GM19467 (cell line): ENCODE measurements at regions not wholly inside any gene's neighbourhood (a gene's known extent, or its start where the extent isn't known, plus 50 kb on each side); places are given as distances from the start of the nearest gene placed in this dataset.

Source experiments
- ATAC-seq: cut with Tn5 transposase; IDR thresholded peaks from one replicate; pipeline ENCODE4 v1.9.1; 2021; ENCODE audit warnings: mild to moderate bottlenecking, moderate library complexity; ENCODE audit not compliant: unreplicated experiment

DNA sequence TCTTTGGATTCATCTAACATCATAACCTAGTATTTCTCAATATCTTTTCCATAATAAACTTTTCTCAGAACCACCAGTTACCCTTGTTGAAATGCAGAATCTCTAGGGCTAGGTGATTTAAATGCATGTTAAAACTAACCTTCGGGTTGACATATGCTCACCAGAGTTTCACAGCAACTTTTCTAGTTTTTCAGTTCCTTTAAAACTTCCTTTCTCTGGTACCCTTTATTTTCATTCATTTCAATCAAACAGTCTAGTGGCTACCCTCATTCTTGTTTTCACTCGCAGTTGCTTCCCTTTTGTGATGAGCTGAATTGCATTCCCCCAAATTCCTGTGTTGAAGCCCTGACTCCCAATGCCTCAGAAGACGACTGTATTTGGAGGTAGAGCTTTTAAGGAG is 712.8 kb upstream of the CHRM3 start:
- no peak for ATAC-seq

DNA sequence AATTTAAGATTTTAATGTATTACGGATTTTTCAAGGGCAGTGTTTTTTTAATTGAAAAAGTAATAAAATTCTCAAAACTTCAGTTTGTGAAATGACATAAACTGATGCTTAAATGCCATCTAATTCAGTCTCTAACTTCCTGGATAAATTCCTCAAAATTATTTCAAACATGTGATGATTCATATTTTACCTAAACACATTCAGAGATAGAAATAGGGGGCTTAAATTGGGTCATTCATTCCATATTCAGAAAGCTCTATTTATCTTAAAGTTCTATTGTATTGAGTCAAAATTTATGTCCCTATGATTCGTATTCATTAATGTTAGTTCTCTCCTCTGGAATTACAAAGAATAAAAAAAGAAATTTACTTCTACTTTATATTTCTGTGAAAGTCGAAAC is 713.6 kb upstream of the CHRM3 start:
- ATAC-seq: no peak

DNA sequence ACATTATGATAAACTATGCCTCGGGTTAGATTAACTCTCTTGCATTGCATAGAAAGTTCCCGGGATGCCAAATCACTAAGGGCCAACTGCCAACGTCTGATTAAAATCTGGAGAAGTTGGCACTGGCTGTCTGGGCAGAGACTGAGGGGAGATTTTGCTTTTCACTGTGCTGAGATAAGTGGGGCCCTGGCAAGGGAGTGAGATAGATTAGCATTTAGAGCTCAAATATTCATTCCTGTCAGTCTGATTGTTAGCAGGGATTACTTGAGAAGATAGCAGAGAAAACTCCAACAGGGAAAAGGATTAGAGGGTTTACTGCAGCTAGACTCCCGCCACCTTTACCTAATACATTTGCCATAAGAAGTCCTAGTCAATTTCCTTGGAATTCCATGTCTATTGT is 714.1 kb upstream of the CHRM3 start:
- ATAC-seq: no peak

DNA sequence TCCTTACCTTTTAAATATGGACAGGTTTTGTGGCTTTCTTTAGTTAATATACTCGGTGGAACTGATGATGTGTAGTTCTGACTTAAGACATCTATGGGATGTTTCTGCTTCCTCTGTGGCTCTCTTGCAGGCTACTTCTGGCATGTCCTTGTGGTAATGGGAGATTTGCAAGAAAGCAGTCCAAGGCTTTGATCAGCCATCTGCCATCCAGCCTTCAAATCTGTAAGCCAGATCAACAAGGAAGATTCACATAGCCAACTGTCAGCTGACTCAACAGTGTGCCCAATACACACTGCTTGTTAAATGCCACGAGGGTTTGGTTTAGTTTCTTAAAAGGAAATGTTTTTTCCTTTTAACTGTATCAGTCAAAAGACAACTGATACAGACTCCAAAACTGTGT is 722.2 kb upstream of the CHRM3 start:
- no peak for ATAC-seq

DNA sequence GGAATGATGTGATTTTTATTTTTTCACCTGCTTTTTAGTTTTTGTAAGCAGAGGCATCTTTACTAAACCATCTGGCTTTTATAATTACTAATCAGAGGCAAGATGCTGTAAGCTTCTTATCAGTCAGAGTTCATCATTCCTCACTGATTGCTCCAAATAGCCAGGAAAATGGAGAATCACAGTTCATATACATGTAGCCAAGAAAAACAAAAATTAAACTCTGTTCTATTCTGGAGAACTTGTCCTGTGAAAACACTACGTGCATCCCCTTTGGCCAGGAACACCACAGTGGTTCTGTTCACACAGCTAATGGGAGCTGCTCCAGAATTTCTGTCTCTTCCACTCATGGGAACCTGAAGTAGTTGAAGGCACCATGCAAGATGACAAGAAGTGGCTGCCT is 725.5 kb upstream of the CHRM3 start:
- no peak for ATAC-seq

DNA sequence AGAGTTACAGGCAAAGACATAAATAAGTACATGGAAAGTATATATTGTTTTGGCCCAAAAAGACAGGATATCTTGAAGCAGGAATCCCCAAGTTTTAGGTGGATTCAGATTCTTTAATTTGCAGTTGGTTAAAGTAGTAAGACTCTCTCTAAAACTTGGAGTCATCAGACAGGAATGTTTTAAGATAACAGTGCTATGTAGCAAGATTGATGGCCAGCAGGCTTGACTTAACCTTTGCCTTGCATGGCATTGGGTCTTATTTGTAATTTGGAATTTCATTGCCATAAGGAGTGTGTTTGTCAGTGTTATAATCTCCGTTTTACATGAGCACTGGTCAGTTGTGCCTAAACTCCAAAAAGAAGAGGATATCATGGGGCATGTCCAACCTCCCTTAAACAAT is 727.6 kb upstream of the CHRM3 start:
- no peak for ATAC-seq

DNA sequence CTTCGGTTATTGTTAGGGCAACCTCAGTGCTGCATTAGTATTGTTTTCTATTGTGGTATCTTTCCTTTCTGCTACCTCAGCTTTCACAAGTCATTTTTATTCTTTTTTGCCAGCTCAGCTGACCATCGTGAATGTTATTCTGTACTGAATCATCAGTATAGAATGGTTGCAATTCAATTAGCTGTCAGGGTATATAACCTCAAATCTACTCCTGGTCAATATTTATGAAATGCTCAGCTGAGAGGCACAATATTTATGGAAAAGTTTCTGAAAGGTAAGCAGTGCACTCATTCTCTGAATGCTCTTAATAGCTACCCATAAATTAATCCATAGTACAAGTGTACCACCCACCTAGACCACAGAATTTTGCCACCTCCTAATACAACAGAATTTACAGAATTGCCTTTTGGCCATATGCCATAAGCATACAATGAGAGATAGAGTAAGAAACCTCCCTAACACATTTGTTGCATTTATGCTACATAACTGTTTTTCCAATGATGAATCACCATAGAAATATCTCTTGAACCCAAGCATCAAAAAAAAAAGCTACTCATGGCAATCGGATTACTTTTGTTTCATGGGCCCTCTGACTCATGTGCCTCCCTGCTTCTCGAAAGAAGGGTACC is 732.6 kb upstream of the CHRM3 start:
- ATAC-seq: no peak

DNA sequence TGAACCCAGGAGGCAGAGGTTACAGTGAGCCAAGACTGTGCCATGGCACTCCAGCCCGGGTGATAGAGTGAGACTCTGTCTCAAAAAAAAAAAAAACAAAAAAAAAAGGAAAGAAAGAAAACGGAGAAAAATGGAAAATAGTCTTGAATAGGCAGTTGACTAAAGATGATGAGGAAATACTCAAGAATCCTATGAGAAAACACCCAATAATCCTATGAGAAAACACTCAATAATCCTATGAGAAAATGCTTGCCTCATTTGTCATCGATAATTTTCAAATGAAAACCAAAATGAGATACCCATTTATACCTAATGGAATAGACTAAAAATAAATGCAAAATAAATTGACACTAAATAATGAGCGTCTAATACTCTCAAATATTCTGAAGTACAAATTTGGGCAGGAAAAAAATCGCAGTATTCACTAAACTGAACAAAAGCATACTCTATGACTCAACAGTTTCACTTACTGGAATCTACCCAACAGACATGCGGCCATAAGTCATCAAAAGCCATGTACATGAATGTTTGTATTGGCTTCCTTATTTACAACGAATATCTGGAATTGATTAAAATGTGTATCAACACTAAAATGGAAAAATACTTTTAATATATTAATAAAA is 733.9 kb upstream of the CHRM3 start:
- ATAC-seq: no peak

DNA sequence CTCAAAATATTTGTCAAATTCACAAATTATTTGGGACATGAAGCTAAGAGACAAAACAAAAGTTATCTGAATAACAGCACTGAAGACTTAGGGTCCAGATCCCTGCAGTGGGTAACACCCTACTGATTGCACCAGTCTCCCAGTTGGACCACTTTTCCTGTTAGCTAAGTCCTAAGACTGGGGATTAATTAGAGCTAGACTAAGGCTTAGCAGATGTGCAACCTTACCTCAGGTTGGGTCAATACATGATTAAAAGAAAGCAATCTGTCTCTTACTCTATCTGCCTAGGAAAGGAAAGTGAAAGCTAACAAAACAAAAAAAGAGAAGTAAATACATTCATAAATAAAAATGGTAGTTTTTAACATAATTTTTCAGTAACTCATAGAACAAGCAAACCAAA is 737.2 kb upstream of the CHRM3 start:
- no peak for ATAC-seq

DNA sequence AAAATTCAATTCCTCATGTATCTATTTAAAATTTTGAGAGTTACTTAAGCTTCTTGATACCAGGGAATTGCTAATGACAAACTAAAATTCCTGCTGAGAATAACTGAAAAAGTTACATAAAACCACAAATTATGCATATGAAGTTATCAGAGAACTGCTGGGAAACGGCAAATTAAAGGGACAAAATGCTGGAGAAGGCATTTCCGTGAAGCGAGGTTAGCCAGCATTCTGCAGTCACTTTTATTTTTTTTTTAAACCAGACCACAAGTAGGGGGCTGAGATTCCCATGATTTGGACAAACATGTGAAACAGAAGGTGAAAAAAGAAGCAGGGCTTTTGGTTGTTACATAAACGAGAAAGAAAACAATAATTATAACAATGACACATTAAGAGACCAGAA is 737.6 kb upstream of the CHRM3 start:
- no peak for ATAC-seq

DNA sequence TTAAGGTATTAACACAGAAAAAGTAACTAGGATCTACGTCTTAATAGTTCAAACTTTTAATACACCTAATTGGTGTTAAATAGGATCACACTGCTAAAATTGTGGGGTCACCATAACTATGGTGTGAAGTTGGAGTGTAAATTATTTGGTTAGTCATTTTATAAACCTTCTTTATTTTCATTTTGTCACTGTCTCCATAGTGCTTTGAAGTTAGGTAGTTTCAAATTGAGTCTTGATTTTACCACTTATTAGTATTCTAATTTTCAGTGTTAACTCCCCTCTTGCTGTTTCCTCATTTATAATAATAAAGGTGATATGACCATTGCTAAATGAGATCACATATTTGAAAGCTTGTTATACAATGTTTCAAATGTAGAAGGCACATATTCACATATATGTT is 738.1 kb upstream of the CHRM3 start:
- ATAC-seq: no peak

DNA sequence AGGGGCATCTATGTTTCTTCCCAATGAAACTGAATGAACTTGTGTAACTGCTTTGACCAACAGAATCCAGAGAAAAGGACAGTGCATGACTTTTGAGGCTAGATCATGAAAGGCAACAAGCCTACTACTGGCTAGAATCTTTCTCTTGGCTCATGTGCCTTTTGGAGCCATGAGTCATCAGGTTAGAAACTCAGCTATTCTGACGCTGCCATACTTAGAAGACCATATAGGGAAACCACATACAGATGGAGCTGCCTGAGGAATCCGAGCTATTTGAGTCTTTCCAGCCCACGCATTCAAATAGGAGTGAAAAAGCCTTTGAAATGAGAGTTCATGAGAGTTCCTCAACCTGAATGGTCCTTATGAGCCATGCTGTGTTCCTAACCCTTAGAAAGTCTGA is 738.5 kb upstream of the CHRM3 start:
- ATAC-seq: no peak

DNA sequence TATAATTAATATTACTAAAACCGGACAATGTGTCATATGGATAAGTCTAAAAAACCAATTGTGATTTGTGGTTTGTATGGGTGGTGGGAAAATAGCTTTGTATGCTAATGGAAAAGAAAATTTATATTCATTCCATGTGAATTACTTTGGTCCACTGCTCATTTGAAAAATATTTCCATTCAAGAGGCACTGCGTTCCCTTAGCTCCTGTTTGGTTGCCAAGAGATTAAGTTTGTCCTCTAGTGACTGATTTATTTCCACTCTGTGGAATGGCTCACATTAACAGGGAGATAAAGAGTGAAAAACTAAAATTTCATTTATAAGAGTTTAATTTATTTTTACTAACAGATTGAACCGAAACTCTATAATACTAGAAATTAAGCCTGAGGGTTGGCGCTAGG is 744.1 kb upstream of the CHRM3 start:
- ATAC-seq: no peak

DNA sequence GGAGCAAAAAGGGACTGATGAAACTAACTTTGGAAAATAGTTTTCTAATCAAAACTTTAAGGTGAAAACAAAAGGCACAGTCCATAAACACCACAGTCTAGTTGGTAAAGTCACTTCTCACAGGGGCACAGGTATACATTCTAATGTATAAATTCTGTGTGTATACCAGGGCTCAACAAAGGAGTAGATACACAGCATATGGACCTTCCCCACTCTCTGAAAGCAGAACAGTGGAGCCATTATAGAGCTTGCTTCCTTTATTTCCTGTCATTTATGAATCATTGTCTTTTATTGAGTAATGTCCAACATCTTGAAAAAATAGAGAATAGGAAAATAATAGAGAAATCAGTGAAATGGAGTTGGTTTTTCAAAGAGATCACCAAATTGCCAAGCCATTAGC is 746.5 kb upstream of the CHRM3 start:
- no peak for ATAC-seq

DNA sequence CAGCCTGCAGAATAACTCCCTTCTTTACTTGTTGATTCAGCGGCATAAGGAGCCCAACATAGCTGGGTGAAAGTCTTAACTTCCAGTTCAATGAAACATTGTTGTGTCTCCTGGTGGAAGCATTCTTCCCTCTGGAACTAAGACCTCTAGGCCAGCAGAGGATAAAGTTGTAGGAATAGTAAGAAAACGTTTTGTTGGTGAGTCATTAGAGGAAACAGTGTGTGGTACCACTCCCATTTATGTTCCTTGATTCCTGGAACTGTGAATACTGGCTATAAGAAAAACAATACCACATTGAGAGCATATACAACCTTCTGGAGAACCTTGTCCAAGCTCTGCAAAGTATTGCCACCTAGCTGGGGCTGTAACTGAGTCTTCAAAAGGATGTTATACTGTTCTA is 737.4 kb upstream of the ZP4 start:
- ATAC-seq: no peak

DNA sequence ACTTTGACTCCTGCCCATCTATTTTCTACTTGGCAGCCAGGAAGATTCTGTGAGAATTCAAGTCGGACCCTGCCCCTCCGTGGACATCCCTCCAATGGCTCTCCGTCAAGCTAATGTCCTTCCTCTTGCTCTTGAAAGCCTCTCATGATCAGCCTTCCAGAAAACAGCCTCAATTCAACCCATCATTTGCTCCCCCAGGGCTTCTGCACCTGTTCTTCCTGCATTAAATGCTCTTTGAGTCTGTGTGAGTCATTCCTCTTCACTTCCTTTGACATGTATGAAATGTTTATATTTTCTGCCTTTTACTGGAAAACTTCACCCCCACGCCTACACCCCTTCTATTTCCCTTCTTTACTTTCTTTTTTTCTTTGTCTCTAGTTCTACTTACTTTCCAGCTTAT is 734.1 kb upstream of the ZP4 start:
- no peak for ATAC-seq

DNA sequence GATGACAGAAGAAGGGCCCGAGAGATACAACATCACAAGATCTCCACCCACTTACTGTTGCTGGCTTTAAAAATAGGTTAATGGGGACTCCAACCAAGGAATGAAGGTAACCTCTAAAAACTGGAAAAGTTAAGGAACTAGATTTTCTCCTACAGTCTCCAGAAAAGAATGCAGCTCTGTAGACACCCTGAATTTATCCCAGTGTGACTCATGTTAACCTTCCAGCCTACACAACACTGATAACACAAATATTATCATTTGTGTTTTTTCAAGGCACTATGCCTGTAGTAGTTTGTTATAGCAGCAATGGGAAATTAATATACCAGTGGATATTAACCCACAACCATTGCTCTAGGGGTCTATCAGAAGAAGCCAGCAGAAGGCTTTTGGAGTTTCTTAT is 730.7 kb upstream of the ZP4 start:
- no peak for ATAC-seq

DNA sequence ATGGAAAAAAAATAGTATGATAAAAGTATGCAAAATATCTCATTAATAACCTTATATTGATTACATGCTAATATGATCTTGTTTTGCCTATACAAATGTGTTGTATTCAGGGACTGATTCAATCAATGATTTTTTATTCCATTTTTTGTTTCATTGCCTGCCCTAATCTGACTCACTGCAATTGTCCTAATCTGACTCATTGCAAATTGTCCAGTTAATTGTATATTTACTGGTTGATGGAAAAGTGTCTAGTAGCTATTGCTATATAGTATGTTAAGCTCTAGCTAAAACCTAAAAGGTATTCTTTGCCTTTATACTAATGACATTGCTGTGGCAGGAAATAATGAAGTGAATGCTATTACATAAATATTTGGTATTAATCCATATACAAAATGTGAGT is 728.9 kb upstream of the ZP4 start:
- no peak for ATAC-seq

DNA sequence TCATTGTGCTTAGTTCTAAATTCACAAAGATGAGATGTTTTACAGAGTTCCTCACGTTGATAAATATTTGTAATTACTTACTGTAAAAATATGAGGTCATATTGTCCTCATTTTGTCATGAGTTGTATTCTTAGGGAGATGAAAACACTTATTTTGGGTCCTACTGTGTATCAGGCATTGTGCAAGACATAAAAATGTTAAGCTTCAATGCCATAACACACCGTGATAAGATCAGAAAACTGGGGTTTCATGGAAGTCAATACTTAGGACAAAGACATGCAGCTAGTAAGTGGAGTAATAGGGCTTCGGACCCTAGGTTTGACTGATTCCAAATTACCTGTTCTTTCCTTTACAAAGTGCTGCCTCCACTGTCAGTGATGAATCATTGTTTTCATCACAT is 720.7 kb upstream of the ZP4 start:
- no peak for ATAC-seq

DNA sequence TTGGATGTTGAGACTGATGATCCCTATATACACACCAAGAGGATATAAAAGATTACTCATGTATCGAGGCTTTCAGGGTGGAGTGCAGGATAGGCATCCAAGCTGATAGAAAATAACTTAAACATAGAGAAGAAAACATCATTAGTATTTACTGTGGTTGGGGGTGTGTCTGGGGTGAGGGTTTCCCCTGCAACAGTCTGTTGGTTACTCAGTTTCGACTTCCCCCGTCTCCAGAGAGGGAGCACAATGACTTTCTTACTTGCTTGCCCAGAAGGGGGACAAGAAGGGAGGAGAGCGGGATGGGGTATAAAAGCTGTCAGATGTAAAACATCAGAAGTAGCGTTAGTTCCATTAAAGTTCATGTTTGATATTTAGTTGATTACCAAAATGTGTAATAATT is 717.4 kb upstream of the ZP4 start:
- ATAC-seq: no peak

DNA sequence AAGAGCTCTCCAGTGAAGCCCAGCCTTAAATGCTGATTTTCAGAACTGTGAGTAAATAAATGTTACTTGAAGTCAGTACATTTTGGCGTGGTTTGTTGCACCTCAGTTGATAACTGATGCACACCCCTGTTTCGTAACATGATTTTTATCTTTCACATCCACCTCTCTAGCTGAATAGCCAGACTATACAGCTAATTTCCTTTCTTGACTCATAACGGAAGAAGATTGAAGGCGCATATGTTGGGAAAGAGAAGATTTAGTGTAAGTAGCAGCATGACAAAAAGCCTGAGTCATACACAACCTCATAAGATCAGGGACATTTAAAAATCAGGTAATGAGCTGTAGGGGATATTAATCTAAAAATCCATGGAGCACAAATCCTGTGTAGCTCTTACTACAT is 716.2 kb upstream of the ZP4 start:
- no peak for ATAC-seq

DNA sequence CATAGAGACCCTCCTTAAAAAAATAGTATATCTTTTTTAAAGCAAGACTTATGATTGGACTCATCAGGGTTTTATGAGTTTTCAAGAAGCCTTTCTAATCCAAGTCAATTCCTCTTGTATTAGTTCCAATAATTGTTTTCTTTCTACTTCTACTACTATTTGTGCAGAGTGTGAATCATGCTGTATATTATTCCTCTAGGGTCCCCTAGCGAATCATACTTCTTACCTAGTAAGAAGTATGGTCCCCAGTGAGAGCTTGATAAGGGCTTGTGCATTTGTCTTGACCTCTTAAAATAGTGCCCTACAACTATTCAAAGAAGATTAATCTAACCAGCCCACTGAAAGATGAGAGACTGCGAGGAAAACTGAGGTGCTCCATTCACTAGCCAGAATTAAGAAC is 715.7 kb upstream of the ZP4 start:
- ATAC-seq: no peak

DNA sequence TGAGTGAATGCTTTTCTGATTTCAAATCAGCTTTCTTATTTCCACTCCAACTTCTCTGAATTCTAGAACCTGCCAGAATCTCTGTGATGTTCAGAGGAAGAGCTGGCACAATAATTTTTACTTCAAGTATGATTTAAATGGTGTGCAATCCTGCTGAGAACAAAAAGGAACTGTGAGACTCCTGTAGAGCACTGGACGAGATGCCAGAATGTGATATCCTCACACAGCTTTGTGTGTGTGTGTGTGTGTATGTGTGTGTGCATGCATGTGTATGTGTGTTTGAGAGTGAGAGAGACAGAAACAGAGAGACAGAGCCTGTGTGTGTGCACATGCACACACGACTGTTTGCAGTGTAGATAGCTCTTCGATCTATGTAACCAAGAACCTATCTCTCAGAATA is 713.6 kb upstream of the ZP4 start:
- no peak for ATAC-seq
